AG09319 (cell line): ENCODE measurements at regions not wholly inside any gene's neighbourhood (a gene's known extent, or its start where the extent isn't known, plus 50 kb on each side); places are given as distances from the start of the nearest gene placed in this dataset.
A peak's percentile ranks its signal among the peaks of the same experiment; 100 is the strongest.

Experiments
- DNase-seq: peaks from one replicate; pipeline ENCODE4 v3.0.0-alpha.2; 2010; ENCODE audit warnings: low read depth; ENCODE audit errors: extremely low read depth
- TF ChIP-seq, protein P1 (sequence below): IDR thresholded peaks from 2 replicates; pipeline ENCODE4 v1.5.1; 2011; ENCODE audit warnings: low read depth, mild to moderate bottlenecking, inconsistent platforms, low read length, moderate library complexity

DNA sequence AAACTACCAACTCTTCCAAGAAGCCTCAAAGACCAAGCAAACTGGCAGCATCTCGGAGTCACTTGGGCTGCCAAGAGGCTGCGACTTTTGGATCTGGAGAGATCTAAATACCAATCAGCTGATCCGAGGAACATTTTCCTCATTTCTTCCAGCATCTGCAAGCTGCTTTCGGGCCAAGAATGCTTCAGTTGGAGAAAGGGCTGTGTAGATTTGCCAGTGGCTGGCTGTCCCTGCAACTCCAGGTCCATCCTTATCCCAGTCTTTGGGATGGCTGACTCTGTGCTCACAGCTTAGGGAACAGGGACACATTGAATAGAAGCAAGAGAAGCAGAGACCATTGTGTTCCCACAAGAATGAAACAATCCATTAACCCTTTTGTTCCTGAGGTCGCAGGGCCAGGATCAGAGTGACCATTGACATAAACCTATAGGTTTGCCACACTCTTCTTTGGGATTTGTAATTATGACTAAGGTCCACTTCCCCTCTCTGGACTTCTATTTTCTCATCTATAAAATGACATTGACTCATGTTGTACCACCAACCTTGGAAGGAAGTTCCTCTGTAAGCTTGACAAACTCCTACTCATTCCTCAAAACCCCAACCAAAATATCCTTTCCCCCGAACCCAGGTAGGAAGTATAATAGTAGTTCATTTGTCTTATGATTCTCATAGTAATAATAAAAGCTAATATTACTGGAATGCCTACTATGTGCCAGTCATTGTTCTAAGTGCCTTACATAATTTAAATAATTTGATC is 340.8 kb downstream of the MN1 start:
- DNase-seq, result peak; percentile 50
- TF ChIP-seq, protein P1, sequence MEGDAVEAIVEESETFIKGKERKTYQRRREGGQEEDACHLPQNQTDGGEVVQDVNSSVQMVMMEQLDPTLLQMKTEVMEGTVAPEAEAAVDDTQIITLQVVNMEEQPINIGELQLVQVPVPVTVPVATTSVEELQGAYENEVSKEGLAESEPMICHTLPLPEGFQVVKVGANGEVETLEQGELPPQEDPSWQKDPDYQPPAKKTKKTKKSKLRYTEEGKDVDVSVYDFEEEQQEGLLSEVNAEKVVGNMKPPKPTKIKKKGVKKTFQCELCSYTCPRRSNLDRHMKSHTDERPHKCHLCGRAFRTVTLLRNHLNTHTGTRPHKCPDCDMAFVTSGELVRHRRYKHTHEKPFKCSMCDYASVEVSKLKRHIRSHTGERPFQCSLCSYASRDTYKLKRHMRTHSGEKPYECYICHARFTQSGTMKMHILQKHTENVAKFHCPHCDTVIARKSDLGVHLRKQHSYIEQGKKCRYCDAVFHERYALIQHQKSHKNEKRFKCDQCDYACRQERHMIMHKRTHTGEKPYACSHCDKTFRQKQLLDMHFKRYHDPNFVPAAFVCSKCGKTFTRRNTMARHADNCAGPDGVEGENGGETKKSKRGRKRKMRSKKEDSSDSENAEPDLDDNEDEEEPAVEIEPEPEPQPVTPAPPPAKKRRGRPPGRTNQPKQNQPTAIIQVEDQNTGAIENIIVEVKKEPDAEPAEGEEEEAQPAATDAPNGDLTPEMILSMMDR, result no peak

DNA sequence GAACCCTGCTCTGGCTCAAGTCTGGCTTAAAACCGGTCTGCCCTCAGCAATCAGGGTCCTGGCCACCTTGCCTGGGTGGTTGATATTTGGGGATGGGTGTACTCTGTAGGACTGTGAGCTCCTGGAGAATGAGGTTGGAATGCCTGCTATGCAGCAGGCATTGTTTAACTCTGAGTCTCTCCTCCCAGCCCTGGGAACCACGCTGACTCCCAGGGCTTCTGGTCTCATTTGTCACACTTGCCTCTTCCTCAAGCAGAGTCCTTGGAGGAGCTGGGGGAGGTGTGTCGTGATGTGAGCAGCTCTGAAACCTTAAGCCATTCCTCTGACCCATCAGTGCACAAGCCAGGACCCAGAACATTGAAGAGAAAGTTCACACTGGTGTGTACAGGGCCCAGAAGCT is 340.1 kb downstream of the MN1 start:
- TF ChIP-seq, protein P1, result no peak
- DNase-seq, result peak; percentile 56

DNA sequence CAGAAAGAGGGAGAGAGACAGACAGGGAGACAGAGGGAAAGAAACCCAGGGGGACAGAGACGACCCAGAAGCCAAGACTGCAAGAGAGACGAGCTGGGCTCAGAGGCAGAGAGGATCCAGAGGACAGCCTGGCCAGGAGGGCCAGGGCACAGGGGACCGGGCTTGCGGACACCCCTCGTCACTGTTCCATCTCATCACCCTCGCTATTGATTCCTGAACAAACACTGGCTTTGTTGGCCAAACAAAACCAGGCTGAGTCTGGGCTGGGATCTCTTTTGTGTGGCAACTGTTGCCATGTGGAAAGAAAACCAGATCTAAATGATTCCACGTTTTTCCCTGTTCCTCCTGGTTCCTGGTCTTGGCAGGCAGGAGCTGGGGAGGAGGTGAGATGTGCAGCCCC is 339.4 kb downstream of the MN1 start:
- TF ChIP-seq, protein P1, result no peak

DNA sequence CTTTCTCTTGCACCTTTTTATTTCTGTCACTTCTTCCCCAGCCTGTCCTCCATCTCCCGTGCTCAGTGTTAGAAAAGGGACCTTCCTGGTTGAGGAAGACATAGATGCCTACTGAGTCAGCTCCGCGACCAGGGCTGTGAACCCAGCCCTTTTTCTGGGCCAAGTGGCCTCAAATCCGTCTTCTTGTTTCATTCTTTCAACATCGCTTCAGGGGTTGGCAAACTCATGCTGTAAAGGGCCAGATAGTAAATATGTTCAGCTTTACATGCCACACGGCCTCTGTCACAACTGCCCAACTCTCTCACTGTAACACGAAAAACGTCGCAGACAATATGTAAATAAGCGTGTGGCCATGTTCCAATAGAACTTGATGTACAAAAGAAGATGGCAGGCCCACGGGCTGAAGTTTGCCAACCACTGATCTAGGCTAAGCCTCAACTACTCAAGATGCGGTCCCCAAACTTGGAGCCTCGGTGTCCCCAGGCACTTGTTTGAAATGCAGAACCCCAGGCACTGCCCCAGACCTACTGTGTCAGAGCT is 338.4 kb downstream of the MN1 start:
- TF ChIP-seq, protein P1, result no peak
- no peak for DNase-seq

More for the DNA sequence above, 339.4 kb downstream of the MN1 start:
- DNase-seq, result no peak

DNA sequence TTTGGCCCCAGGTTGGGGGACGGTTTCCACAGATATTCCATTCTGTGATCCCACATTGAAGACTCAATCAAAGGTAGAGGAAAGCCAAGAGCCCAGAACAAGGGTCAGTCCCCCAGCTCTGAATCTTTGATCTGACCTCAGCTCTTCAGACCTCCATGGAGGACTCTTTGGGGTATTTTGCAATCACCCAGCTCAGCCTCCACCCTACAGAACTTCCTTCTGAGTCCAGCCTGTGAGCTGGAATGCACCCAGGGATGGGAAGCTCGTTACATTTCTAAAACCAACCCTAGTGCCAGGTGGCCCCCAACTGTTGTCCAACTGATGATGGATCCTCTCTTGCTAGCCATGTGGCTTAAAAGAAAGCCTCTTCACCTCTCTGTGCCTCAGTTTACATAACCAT is 335.3 kb downstream of the MN1 start:
- DNase-seq, result no peak
- TF ChIP-seq, protein P1, result no peak

DNA sequence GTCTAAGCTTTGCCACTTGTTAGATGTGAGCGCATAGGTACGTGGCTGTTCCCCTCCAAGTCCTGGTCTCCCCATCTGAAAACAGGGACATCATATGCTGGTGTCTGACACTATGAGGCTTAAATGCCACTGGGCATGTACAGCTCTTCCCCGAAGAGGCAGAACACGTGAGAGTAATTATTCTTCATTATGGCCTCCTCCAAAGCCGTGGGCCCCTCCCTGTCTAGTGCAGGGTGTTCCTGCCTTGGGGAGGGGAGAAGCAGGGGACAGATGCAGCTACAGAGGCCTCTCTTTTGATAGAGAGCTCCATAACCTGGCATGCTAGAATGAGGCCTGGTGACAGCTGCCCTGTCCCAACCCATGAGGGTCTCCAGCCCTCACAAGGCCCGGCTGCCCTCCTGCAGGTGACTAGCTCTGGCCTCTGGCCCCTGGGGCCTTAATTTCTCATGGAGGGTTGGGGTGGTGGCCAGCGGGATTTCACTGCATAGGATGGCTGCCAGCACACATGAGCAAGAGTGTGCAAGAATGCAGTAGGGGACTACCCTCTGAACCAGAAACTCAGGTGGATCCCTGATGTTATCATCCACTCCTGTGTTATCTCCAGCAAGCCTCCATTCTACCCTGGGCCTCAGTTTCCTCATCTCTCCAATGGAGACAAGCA is 334.6 kb downstream of the MN1 start:
- TF ChIP-seq, protein P1, result no peak
- no peak for DNase-seq

DNA sequence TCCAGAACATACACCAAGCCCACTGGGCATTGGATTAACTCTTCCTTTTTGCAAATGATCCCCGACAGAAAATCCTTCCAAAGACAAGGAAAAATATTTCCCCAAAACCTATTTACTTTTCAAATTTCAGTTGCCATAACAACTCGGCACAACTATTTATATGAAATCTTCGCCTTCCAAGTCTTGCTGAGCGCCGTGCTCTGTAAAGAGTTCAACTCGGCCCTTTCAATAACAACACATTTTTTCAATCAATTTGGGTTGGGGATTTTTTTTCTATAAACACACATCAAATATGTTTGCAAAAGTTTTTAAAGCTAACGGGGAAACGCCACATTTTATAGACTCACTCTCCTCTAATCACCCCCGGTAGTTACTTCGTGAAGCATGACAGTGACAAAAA is 333.8 kb downstream of the MN1 start:
- DNase-seq, result no peak
- TF ChIP-seq, protein P1, result no peak
